CD14-positive monocyte (primary cell): ENCODE measurements at regions not wholly inside any gene's neighbourhood (a gene's known extent, or its start where the extent isn't known, plus 50 kb on each side); places are given as distances from the start of the nearest gene placed in this dataset.

Experiments used
- DNase-seq, 3 donors: peaks; one replicate each; pipeline ENCODE4 v3.0.0-alpha.2; 2011 to 2022
- H2AFZ ChIP-seq: 2 replicates; pipeline ENCODE4 v1.6.0; 2012; ENCODE audit warnings: mild to moderate bottlenecking, low read depth, low read length, inconsistent platforms; ENCODE audit not compliant: insufficient read depth, poor library complexity, severe bottlenecking
- H3K27ac ChIP-seq, 2 donors: 1 replicate in 1 of 2; 2 replicates in 1 of 2; pipeline ENCODE4 v1.5.1; 2012 to 2013; ENCODE audit warnings: low read length in 2 of 2, control low read depth in 1 of 2, inconsistent platforms in 1 of 2, low read depth in 1 of 2, mild to moderate bottlenecking in 1 of 2
- H3K27me3 ChIP-seq, 2 donors: one replicate each; pipeline versions ENCODE4 v1.6.0 to v1.6.1; 2011 to 2013; ENCODE audit warnings: low read length in 2 of 2; ENCODE audit not compliant: control insufficient read depth in 2 of 2, insufficient read depth in 2 of 2
- H3K36me3 ChIP-seq, 2 donors: replicated peaks in 1 of 2; 1 replicate in 1 of 2; 2 replicates in 1 of 2; pipeline versions ENCODE4 v1.5.1 to v1.6.1; 2012 to 2013; ENCODE audit warnings: low read length in 2 of 2, control low read depth in 1 of 2, inconsistent platforms in 1 of 2, mild to moderate bottlenecking in 1 of 2; ENCODE audit not compliant: insufficient read depth in 2 of 2, control insufficient read depth in 1 of 2
- H3K4me1 ChIP-seq, 2 donors: 1 replicate in 1 of 2; 2 replicates in 1 of 2; pipeline versions ENCODE4 v1.5.1 to v1.6.1; 2012 to 2013; ENCODE audit warnings: low read length in 2 of 2, control low read depth in 1 of 2, inconsistent platforms in 1 of 2, mild to moderate bottlenecking in 1 of 2, moderate library complexity in 1 of 2; ENCODE audit not compliant: insufficient read depth in 2 of 2, control insufficient read depth in 1 of 2
- H3K4me2 ChIP-seq: replicated peaks from 2 replicates; pipeline ENCODE3; 2012; ENCODE audit warnings: low read length, moderate library complexity, mild to moderate bottlenecking; ENCODE audit not compliant: poor library complexity, severe bottlenecking; ENCODE audit errors: extremely low read depth
- H3K4me3 ChIP-seq, 3 experiments: fragments of 200-600 bp in 1 of 3; sonication (generic) in 1 of 3; replicated peaks in 1 of 3; 1 replicate in 2 of 3; 2 replicates in 1 of 3; pipeline ENCODE4 v1.5.1; 2011 to 2013; ENCODE audit warnings: low read length in 3 of 3, mild to moderate bottlenecking in 3 of 3, control low read depth in 2 of 3, low read depth in 2 of 3, inconsistent platforms in 1 of 3, moderate library complexity in 1 of 3
- H3K79me2 ChIP-seq: 2 replicates; pipeline ENCODE4 v1.6.0; 2012; ENCODE audit warnings: mild to moderate bottlenecking, control low read depth, inconsistent platforms, low read length, moderate library complexity; ENCODE audit not compliant: insufficient read depth
- H3K9ac ChIP-seq: 2 replicates; pipeline ENCODE4 v1.6.0; 2017; ENCODE audit warnings: low read length, mild to moderate bottlenecking; ENCODE audit not compliant: insufficient read depth, poor library complexity, severe bottlenecking
- H3K9me3 ChIP-seq, 2 donors: replicated peaks in 1 of 2; 1 replicate in 1 of 2; 2 replicates in 1 of 2; pipeline versions ENCODE4 v1.5.1 to v1.6.1; 2012 to 2013; ENCODE audit warnings: low read length in 2 of 2, control low read depth in 1 of 2; ENCODE audit not compliant: control insufficient read depth in 1 of 2, insufficient read depth in 1 of 2
- H4K20me1 ChIP-seq: 2 replicates; pipeline ENCODE4 v1.6.0; 2012; ENCODE audit warnings: mild to moderate bottlenecking, low read length, control low read depth, moderate library complexity; ENCODE audit not compliant: insufficient read depth
- H3K27ac Mint-ChIP-seq, 7 donors: one replicate each; pipeline ENCODE4 v1.8.0; 2020; ENCODE audit warnings: mild to moderate bottlenecking in 7 of 7, mixed read lengths in 7 of 7, moderate library complexity in 6 of 7, inconsistent platforms in 2 of 7
- H3K27me3 Mint-ChIP-seq, 3 donors: one replicate each; pipeline ENCODE4 v1.8.0; 2021 to 2022; ENCODE audit warnings: low read depth in 3 of 3, mild to moderate bottlenecking in 3 of 3, mixed read lengths in 3 of 3, moderate library complexity in 3 of 3, inconsistent platforms in 1 of 3
- H3K36me3 Mint-ChIP-seq, 2 donors: one replicate each; pipeline ENCODE4 v1.8.0; 2020; ENCODE audit warnings: mixed read lengths in 2 of 2, inconsistent platforms in 1 of 2, mild to moderate bottlenecking in 1 of 2
- H3K4me1 Mint-ChIP-seq: one replicate; pipeline ENCODE4 v1.8.0; 2020; ENCODE audit warnings: mild to moderate bottlenecking, mixed read lengths
- H3K4me3 Mint-ChIP-seq, 2 donors: one replicate each; pipeline ENCODE4 v1.8.0; 2020; ENCODE audit warnings: mild to moderate bottlenecking in 2 of 2, mixed read lengths in 2 of 2, moderate library complexity in 1 of 2
- H3K9me3 Mint-ChIP-seq, 7 donors: one replicate each; pipeline ENCODE4 v1.8.0; 2020 to 2022; ENCODE audit warnings: mixed read lengths in 7 of 7, mild to moderate bottlenecking in 6 of 7, moderate library complexity in 6 of 7, inconsistent platforms in 2 of 7
- CTCF ChIP-seq: fragments of 200-600 bp; IDR thresholded peaks from one replicate; pipeline ENCODE4 v1.8.0; 2022; ENCODE audit warnings: antibody characterized with exemption, mild to moderate bottlenecking
- WGBS: methylation state at CpG from one replicate; pipeline ENCODE4 v1.1.5; 2013; ENCODE audit warnings: missing lambda C conversion rate; ENCODE audit not compliant: insufficient coverage; 5-methylcytosine and 5-hydroxymethylcytosine counted together
- intact Hi-C, 2 donors: fragments of 100-400 bp; cut with micrococcal nuclease; formaldehyde crosslinking; loops; one replicate each; pipeline versions ENCODE4 v1.15.0 to v1.15.1; 2023

GRCh38 chr11:82004537-82005213, 729.0 kb downstream of the FAM181B start:
- no peak overlapping the region for H3K9ac ChIP-seq
- no peak for DNase-seq
- Mint-ChIP-seq H3K27me3 (no peaks in the 10 kb centered on the region), H3K4me3 (no peak overlapping the region), H3K36me3 (no peaks in the 10 kb centered on the region), H3K27ac (no peak overlapping the region), H3K9me3 (peaks cover 0 to 7% (median 5%) of the 10 kb centered on the region in 7 donors), H3K4me1 (no peaks in the 10 kb centered on the region)
- H3K79me2 ChIP-seq, result no peaks in the 10 kb centered on the region
- 53% methylated on average over 2 of the region's 4 CpGs for WGBS
- no peaks in the 10 kb centered on the region for H3K36me3 ChIP-seq
- H3K4me3 ChIP-seq, result no peak overlapping the region
- no peaks in the 10 kb centered on the region for H4K20me1 ChIP-seq
- TF ChIP-seq CTCF, result no peak
- H3K4me2 ChIP-seq, result no peak overlapping the region
- no peak overlapping the region for H3K27ac ChIP-seq
- H3K9me3 ChIP-seq, result peaks cover 0 to 20% of the 10 kb centered on the region in 2 donors
- H3K4me1 ChIP-seq, result no peaks in the 10 kb centered on the region
- no peak overlapping the region for H2AFZ ChIP-seq
- H3K27me3 ChIP-seq, result no peaks in the 10 kb centered on the region
- intact Hi-C loops, result no loop called here

- Mint-ChIP-seq H3K27me3 (no peaks in the 10 kb centered on the region), H3K36me3 (no peaks in the 10 kb centered on the region), H3K4me3 (no peak overlapping the region), H3K4me1 (no peaks in the 10 kb centered on the region), H3K27ac (no peak overlapping the region), H3K9me3 (peaks cover 0 to 10% (median 6%) of the 10 kb centered on the region in 7 donors)
- peaks cover 0 to 23% of the 10 kb centered on the region in 2 donors for H3K9me3 ChIP-seq
- whole genome bisulfite sequencing, result 78% methylated on average over 6 of the region's 7 CpGs
- DNase-seq, result no peak
- no peaks in the 10 kb centered on the region for H4K20me1 ChIP-seq
- intact Hi-C loops, result no loop called here
- H3K79me2 ChIP-seq, result no peaks in the 10 kb centered on the region
- H2AFZ ChIP-seq, result no peak overlapping the region
- no peak overlapping the region for H3K27ac ChIP-seq
- no peak for TF ChIP-seq CTCF
- H3K27me3 ChIP-seq, result no peaks in the 10 kb centered on the region
- H3K4me3 ChIP-seq, result no peak overlapping the region
- H3K36me3 ChIP-seq, result no peaks in the 10 kb centered on the region
- no peak overlapping the region for H3K4me2 ChIP-seq
- H3K9ac ChIP-seq, result no peak overlapping the region
- H3K4me1 ChIP-seq, result no peaks in the 10 kb centered on the region
These were observed 729.8 kb downstream of the FAM181B start for GRCh38 chr11:82003671-82004515.
